ENCODE measurements at regions not wholly inside any gene's neighbourhood (a gene's known extent, or its start where the extent isn't known, plus 50 kb on each side); places are given as distances from the start of the nearest gene placed in this dataset.
"Not testable (repeated sequence)": the region's sequence is repeated elsewhere in the genome, so short reads cannot be mapped to it uniquely, and the experiment has no call there.

DNA sequence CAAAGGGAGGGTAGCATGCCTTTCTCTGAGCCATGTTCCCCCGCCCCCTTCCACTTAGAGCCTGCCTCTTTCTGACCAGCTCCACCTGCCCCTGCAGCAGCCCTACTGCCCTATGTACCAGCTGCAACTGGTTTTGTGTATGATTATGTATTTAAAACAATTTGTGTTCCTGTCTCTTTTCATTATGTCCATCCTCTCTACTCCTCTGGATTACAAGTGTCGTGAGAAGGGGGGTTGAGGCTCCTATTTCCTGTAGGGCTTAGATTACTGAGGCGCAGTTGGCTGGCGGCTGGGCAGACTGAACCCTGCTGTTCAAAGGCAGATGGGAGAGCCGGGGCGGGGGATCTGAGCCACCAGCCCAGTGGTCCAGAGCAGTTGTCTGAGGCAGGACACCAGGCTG, 213.3 kb downstream of the KCNRG start:
- TF ChIP-seq, protein P1, sequence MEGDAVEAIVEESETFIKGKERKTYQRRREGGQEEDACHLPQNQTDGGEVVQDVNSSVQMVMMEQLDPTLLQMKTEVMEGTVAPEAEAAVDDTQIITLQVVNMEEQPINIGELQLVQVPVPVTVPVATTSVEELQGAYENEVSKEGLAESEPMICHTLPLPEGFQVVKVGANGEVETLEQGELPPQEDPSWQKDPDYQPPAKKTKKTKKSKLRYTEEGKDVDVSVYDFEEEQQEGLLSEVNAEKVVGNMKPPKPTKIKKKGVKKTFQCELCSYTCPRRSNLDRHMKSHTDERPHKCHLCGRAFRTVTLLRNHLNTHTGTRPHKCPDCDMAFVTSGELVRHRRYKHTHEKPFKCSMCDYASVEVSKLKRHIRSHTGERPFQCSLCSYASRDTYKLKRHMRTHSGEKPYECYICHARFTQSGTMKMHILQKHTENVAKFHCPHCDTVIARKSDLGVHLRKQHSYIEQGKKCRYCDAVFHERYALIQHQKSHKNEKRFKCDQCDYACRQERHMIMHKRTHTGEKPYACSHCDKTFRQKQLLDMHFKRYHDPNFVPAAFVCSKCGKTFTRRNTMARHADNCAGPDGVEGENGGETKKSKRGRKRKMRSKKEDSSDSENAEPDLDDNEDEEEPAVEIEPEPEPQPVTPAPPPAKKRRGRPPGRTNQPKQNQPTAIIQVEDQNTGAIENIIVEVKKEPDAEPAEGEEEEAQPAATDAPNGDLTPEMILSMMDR (conservative IDR thresholded peaks at IDR 0.05; ENCODE audit: low read depth, low read length): no peak
- TF ChIP-seq EZH2 (IDR thresholded peaks at IDR 0.05; ENCODE audit: borderline replicate concordance, low read depth, low read length, poor library complexity, severe bottlenecking): no peak
- Histone ChIP-seq H3K4me1 (ENCODE audit: insufficient read depth, low read length, poor library complexity, severe bottlenecking) (no peaks in the 10 kb centered on the region), H3K27me3 (replicated peaks; ENCODE audit: insufficient read depth, low read depth, low read length, poor library complexity) (no peaks in the 10 kb centered on the region), H3K9me3 (ENCODE audit: low read depth, low read length, poor library complexity, severe bottlenecking) (no peaks in the 10 kb centered on the region), H3K36me3 (ENCODE audit: insufficient read depth, low read length, poor library complexity, severe bottlenecking) (no peaks in the 10 kb centered on the region), H3K27ac (ENCODE audit: low read depth, low read length, poor library complexity, severe bottlenecking) (no peak overlapping the region), H3K4me3 (ENCODE audit: low read depth, low read length, poor library complexity, severe bottlenecking) (no peak overlapping the region)
- POLR2A ChIA-PET (ENCODE audit: low non-redundant PET): no interaction called here
- intact Hi-C loops (cut with micrococcal nuclease; ENCODE audit: unreplicated experiment): no loop called here
- BruUV-seq (replicated peaks): no TSS peak
- CTCF ChIA-PET: no interaction called here
- DNase-seq (ENCODE audit: low spot score): no peak

DNA sequence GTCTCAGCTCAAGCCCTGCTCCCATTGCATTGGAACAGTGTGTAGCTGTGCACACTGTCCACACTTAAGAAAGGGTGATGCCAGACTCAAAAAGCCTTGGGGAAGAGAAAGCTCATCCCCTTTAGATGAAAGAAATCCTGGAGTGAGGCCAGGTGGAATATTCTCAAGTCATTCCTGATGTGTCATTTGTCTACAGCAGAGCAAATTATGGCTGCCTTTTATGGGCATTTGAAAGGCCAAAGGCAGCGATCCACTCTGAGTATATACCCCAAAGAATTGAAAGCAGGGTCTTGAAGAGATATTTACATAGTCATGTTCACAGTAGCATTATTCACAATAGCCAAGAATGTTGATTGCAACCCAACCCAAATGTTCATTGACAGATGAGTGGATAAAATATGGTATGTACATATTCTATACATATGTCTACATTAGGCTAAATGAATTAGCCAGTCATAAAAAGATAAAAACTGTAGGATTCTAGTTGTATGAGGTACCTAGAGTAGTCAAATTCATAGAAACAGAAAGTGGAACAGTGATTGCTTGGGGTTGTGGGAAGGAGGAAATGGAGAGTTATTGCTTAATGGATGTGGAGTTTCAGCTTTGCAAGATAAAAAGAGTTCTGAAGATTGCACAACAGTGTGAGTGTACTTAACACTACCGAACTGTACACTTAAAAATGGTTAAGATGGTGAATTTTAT, 214.9 kb downstream of the KCNRG start:
- Histone ChIP-seq H3K36me3 (ENCODE audit: insufficient read depth, low read length, poor library complexity, severe bottlenecking) (no peaks in the 10 kb centered on the region), H3K9me3 (ENCODE audit: low read depth, low read length, poor library complexity, severe bottlenecking) (no peaks in the 10 kb centered on the region), H3K4me3 (ENCODE audit: low read depth, low read length, poor library complexity, severe bottlenecking) (no peak overlapping the region), H3K4me1 (ENCODE audit: insufficient read depth, low read length, poor library complexity, severe bottlenecking) (no peaks in the 10 kb centered on the region), H3K27me3 (replicated peaks; ENCODE audit: insufficient read depth, low read depth, low read length, poor library complexity) (no peaks in the 10 kb centered on the region), H3K27ac (ENCODE audit: low read depth, low read length, poor library complexity, severe bottlenecking) (no peak overlapping the region)
- peak; percentile 21 for DNase-seq (ENCODE audit: low spot score)
- TF ChIP-seq, protein P1 (conservative IDR thresholded peaks at IDR 0.05; ENCODE audit: low read depth, low read length): no peak
- no peak for TF ChIP-seq EZH2 (IDR thresholded peaks at IDR 0.05; ENCODE audit: borderline replicate concordance, low read depth, low read length, poor library complexity, severe bottlenecking)
- BruUV-seq (replicated peaks): no TSS peak
- intact Hi-C loops (cut with micrococcal nuclease; ENCODE audit: unreplicated experiment): no loop called here
- ChIA-PET POLR2A (ENCODE audit: low non-redundant PET) (no interaction called here), CTCF (no interaction called here)

GRCh38 chr13:50230662-50230978, 215.4 kb downstream of the KCNRG start:
- H3K4me1 ChIP-seq (ENCODE audit: insufficient read depth, low read length, poor library complexity, severe bottlenecking): no peaks in the 10 kb centered on the region
- TF ChIP-seq, protein P1 (conservative IDR thresholded peaks at IDR 0.05; ENCODE audit: low read depth, low read length): no peak
- TF ChIP-seq EZH2 (IDR thresholded peaks at IDR 0.05; ENCODE audit: borderline replicate concordance, low read depth, low read length, poor library complexity, severe bottlenecking): no peak
- no peak overlapping the region for H3K27ac ChIP-seq (ENCODE audit: low read depth, low read length, poor library complexity, severe bottlenecking)
- intact Hi-C loops (cut with micrococcal nuclease; ENCODE audit: unreplicated experiment): no loop called here
- no peaks in the 10 kb centered on the region for H3K27me3 ChIP-seq (replicated peaks; ENCODE audit: insufficient read depth, low read depth, low read length, poor library complexity)
- DNase-seq (ENCODE audit: low spot score): no peak
- ChIA-PET CTCF (no interaction called here), POLR2A (ENCODE audit: low non-redundant PET) (interaction anchor here (0.7 kb wide), 1 partner anchor 280 kb away, joined by 3 read pairs; no protein-coding TSS in a partner anchor)
- no peak overlapping the region for H3K4me3 ChIP-seq (ENCODE audit: low read depth, low read length, poor library complexity, severe bottlenecking)
- no TSS peak for BruUV-seq (replicated peaks)
- no peaks in the 10 kb centered on the region for H3K9me3 ChIP-seq (ENCODE audit: low read depth, low read length, poor library complexity, severe bottlenecking)
- no peaks in the 10 kb centered on the region for H3K36me3 ChIP-seq (ENCODE audit: insufficient read depth, low read length, poor library complexity, severe bottlenecking)

DNA sequence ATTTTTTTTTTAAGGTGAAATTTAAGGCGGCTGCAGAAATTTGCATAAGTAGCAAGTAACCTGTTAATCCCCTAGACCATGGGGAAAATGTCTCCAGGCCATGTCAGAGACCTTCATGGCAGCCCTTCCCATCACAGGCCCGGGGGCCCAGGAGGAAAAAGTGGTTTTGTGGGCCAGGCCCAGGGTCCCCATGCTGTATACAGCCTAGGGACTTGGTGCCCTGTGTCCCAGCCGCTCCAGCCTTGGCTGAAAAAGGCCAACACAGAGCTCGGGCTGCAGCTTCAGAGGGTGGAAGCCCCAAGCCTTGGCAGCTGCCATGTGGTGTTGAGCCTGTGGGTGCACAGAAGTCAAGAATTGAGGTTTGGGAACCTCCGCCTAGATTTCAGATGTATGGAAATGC, 218.3 kb downstream of the KCNRG start:
- POLR2A ChIA-PET (ENCODE audit: low non-redundant PET); BruUV-seq (replicated peaks); H3K4me3 ChIP-seq (ENCODE audit: low read depth, low read length, poor library complexity, severe bottlenecking); CTCF ChIA-PET; H3K27ac ChIP-seq (ENCODE audit: low read depth, low read length, poor library complexity, severe bottlenecking); intact Hi-C loops (cut with micrococcal nuclease; ENCODE audit: unreplicated experiment); H3K36me3 ChIP-seq (ENCODE audit: insufficient read depth, low read length, poor library complexity, severe bottlenecking); DNase-seq (ENCODE audit: low spot score); H3K4me1 ChIP-seq (ENCODE audit: insufficient read depth, low read length, poor library complexity, severe bottlenecking); H3K9me3 ChIP-seq (ENCODE audit: low read depth, low read length, poor library complexity, severe bottlenecking); H3K27me3 ChIP-seq (replicated peaks; ENCODE audit: insufficient read depth, low read depth, low read length, poor library complexity): not testable (repeated sequence)
